ENCODE measurements at regions not wholly inside any gene's neighbourhood (a gene's known extent, or its start where the extent isn't known, plus 50 kb on each side); places are given as distances from the start of the nearest gene placed in this dataset.

GRCh38 chr12:84512751-84513150 is 399.8 kb downstream of the SLC6A15 start (continued):
- TF ChIP-seq HOXA7 (CRISPR knock-in tag; IDR thresholded peaks at IDR 0.05; ENCODE audit: borderline replicate concordance) (no peak), ZNF777 (tag by site-specific recombination; IDR thresholded peaks at IDR 0.05; ENCODE audit: borderline replicate concordance) (no peak)

DNA sequence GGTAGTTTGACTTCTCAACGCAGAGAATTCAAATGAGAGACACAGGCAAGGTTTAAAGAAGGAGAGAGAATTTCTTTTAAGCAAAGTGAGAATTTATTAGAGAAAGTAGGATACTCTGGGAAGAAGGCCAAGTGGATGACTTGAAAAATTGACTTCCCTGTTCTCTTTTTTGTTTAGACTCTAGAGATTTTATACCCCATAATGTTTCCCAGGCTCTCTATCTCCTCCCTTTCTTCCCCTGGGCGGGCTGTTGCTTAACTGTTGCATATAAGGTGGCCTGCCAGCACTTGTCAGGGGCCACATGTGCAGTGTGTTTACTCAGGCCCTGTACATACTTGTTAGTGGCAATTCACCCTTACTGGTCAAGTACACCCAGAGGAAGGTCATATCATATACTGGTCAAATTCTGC is 403.7 kb downstream of the SLC6A15 start:
- TF ChIP-seq PRDM1 (tag by site-specific recombination; IDR thresholded peaks at IDR 0.05) (no peak), SCRT2 (tag by site-specific recombination; IDR thresholded peaks at IDR 0.05) (peak; percentile 34; the same call in 1 of the 2 replicates)
- H3K36me3 ChIP-seq (ENCODE audit: control insufficient read depth in 2 of 2, insufficient read depth in 1 of 2, low read length in 2 of 2): no peaks in the 10 kb centered on the region
- POLR2A ChIA-PET: no interaction called here
- CTCF ChIA-PET: interaction anchor here (0.5 to 0.7 kb wide), 2 partner anchors 150 to 1168 kb away, joined by 3 read pairs; no protein-coding TSS in a partner anchor
- H3K9me3 ChIP-seq (ENCODE audit: control insufficient read depth, insufficient read depth, low read depth, low read length): no peaks in the 10 kb centered on the region
- H3K4me1 ChIP-seq (ENCODE audit: control insufficient read depth, insufficient read depth, low read length): no peaks in the 10 kb centered on the region
- no peak overlapping the region for H3K4me3 ChIP-seq (ENCODE audit: low read depth, low read length)
- no peak overlapping the region for H3K27ac ChIP-seq (ENCODE audit: extremely low read depth, low read depth, low read length)

GRCh38 chr12:84507956-84508850 is 404.4 kb downstream of the SLC6A15 start:
- no peaks in the 10 kb centered on the region for H3K36me3 ChIP-seq (ENCODE audit: control insufficient read depth in 2 of 2, insufficient read depth in 1 of 2, low read length in 2 of 2)
- no peaks in the 10 kb centered on the region for H3K9me3 ChIP-seq (ENCODE audit: control insufficient read depth, insufficient read depth, low read depth, low read length)
- CTCF ChIA-PET: interaction anchor here (0.5 to 0.7 kb wide), 5 partner anchors 151 to 1167 kb away, joined by 3 to 5 read pairs (median 4); no protein-coding TSS in a partner anchor
- POLR2A ChIA-PET: no interaction called here
- H3K4me1 ChIP-seq (ENCODE audit: control insufficient read depth, insufficient read depth, low read length): no peaks in the 10 kb centered on the region
- no peak overlapping the region for H3K4me3 ChIP-seq (ENCODE audit: low read depth, low read length)
- H3K27ac ChIP-seq (ENCODE audit: extremely low read depth, low read depth, low read length): no peak overlapping the region
- 0 out of 2 replicates have a peak, but pooled peaks have one; percentile 21 for TF ChIP-seq YY2 (tag by site-specific recombination; IDR thresholded peaks at IDR 0.05)
- no peak for TF ChIP-seq ZNF510 (tag by site-specific recombination; IDR thresholded peaks at IDR 0.05; ENCODE audit: insufficient replicate concordance)
- no peak for TF ChIP-seq ZNF23 (tag by site-specific recombination; IDR thresholded peaks at IDR 0.05; ENCODE audit: borderline replicate concordance)
- no peak for TF ChIP-seq ZBTB20 (tag by site-specific recombination; IDR thresholded peaks at IDR 0.05)
- TF ChIP-seq, protein P1, sequence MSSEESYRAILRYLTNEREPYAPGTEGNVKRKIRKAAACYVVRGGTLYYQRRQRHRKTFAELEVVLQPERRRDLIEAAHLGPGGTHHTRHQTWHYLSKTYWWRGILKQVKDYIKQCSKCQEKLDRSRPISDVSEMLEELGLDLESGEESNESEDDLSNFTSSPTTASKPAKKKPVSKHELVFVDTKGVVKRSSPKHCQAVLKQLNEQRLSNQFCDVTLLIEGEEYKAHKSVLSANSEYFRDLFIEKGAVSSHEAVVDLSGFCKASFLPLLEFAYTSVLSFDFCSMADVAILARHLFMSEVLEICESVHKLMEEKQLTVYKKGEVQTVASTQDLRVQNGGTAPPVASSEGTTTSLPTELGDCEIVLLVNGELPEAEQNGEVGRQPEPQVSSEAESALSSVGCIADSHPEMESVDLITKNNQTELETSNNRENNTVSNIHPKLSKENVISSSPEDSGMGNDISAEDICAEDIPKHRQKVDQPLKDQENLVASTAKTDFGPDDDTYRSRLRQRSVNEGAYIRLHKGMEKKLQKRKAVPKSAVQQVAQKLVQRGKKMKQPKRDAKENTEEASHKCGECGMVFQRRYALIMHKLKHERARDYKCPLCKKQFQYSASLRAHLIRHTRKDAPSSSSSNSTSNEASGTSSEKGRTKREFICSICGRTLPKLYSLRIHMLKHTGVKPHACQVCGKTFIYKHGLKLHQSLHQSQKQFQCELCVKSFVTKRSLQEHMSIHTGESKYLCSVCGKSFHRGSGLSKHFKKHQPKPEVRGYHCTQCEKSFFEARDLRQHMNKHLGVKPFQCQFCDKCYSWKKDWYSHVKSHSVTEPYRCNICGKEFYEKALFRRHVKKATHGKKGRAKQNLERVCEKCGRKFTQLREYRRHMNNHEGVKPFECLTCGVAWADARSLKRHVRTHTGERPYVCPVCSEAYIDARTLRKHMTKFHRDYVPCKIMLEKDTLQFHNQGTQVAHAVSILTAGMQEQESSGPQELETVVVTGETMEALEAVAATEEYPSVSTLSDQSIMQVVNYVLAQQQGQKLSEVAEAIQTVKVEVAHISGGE (tag by site-specific recombination; conservative IDR thresholded peaks at IDR 0.05; ENCODE audit: low read depth): peak; percentile 55
- TF ChIP-seq ZNF654 (tag by site-specific recombination; IDR thresholded peaks at IDR 0.05; ENCODE audit: low read depth): peak; percentile 42; the same call in 1 of the 2 replicates
- TF ChIP-seq, protein P2, sequence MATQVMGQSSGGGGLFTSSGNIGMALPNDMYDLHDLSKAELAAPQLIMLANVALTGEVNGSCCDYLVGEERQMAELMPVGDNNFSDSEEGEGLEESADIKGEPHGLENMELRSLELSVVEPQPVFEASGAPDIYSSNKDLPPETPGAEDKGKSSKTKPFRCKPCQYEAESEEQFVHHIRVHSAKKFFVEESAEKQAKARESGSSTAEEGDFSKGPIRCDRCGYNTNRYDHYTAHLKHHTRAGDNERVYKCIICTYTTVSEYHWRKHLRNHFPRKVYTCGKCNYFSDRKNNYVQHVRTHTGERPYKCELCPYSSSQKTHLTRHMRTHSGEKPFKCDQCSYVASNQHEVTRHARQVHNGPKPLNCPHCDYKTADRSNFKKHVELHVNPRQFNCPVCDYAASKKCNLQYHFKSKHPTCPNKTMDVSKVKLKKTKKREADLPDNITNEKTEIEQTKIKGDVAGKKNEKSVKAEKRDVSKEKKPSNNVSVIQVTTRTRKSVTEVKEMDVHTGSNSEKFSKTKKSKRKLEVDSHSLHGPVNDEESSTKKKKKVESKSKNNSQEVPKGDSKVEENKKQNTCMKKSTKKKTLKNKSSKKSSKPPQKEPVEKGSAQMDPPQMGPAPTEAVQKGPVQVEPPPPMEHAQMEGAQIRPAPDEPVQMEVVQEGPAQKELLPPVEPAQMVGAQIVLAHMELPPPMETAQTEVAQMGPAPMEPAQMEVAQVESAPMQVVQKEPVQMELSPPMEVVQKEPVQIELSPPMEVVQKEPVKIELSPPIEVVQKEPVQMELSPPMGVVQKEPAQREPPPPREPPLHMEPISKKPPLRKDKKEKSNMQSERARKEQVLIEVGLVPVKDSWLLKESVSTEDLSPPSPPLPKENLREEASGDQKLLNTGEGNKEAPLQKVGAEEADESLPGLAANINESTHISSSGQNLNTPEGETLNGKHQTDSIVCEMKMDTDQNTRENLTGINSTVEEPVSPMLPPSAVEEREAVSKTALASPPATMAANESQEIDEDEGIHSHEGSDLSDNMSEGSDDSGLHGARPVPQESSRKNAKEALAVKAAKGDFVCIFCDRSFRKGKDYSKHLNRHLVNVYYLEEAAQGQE (tag by site-specific recombination; IDR thresholded peaks at IDR 0.05): peak; percentile 24; the same call in 1 of the 2 replicates
- TF ChIP-seq CTCF (tag by site-specific recombination; IDR thresholded peaks at IDR 0.05): peak; percentile 34; the same call in 1 of the 2 replicates
- TF ChIP-seq ZNF610 (tag by site-specific recombination; IDR thresholded peaks at IDR 0.05; ENCODE audit: borderline replicate concordance): no peak
- peak; percentile 21; the same call in 1 of the 2 replicates for TF ChIP-seq SP3 (tag by site-specific recombination; IDR thresholded peaks at IDR 0.05)
- no peak for TF ChIP-seq SETDB1 (IDR thresholded peaks at IDR 0.05; ENCODE audit: insufficient read length, low read length)
- TF ChIP-seq KLF9 (tag by site-specific recombination; IDR thresholded peaks at IDR 0.05; ENCODE audit: low read depth): no peak
- TF ChIP-seq ZNF202 (tag by site-specific recombination; IDR thresholded peaks at IDR 0.05; ENCODE audit: borderline replicate concordance): no peak
- TF ChIP-seq ZNF596 (tag by site-specific recombination; IDR thresholded peaks at IDR 0.05): no peak
- TF ChIP-seq ZNF76 (tag by site-specific recombination; IDR thresholded peaks at IDR 0.05; ENCODE audit: borderline replicate concordance, low read depth): no peak
- no peak for TF ChIP-seq ZNF239 (tag by site-specific recombination; IDR thresholded peaks at IDR 0.05)
